ENCODE measurements at regions not wholly inside any gene's neighbourhood (a gene's known extent, or its start where the extent isn't known, plus 50 kb on each side); places are given as distances from the start of the nearest gene placed in this dataset.

- DNase-seq: no peak
Measured at GRCh38 chr13:65064967-65065366, 2165.2 kb downstream of the PCDH9 start.

GRCh38 chr13:65063753-65064152 lies 2166.4 kb downstream of the PCDH9 start:
- no peak for DNase-seq

GRCh38 chr13:65057986-65058385 lies 2172.2 kb downstream of the PCDH9 start:
- DNase-seq: no peak

- DNase-seq: no peak
Measured at GRCh38 chr13:65054277-65054676, 2175.9 kb downstream of the PCDH9 start.

DNA sequence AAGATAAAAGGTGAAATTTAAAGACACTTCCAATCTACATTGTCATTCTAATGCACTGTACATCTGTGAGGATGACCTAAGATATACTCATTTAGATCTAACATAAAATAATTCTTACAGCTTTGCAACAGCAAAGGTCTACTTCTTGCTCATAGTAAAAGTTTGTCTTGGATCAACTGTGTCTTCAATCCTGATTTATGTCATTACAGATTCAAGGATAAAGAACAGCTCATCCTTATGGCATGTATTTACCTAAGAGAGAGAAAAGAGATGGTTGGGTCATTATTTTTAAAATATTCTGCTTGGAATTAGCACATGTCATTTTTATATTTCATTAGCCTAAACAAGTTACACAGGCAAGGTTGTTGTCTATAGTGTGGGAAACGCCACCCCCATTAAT lies 2193.1 kb downstream of the PCDH9 start:
- no peak for DNase-seq

GRCh38 chr13:65035302-65035701 lies 2194.8 kb downstream of the PCDH9 start:
- no peak for DNase-seq

- no peak for DNase-seq
Measured at GRCh38 chr13:65034266-65034665, 2195.9 kb downstream of the PCDH9 start.

GRCh38 chr13:65032825-65033224 lies 2197.3 kb downstream of the PCDH9 start:
- DNase-seq: no peak

DNA sequence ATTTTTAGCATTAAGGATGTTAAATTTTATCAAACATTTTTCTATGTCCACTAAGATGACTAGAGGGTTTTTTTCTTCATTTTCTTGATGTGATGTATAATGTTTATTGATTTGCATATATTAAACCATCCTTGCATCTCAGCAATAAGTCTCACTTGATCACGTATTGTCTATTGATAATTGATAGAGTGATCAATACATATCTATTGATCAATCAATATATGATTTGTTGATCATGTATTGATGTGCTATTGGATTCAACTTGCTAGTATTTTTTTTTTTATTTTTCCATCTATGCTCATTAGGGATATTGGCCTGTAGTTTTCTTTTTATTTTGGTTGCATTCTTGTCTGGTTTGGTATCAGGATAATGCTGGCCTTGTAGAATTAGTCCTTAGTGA lies 2202.0 kb downstream of the PCDH9 start:
- no peak for DNase-seq

DNA sequence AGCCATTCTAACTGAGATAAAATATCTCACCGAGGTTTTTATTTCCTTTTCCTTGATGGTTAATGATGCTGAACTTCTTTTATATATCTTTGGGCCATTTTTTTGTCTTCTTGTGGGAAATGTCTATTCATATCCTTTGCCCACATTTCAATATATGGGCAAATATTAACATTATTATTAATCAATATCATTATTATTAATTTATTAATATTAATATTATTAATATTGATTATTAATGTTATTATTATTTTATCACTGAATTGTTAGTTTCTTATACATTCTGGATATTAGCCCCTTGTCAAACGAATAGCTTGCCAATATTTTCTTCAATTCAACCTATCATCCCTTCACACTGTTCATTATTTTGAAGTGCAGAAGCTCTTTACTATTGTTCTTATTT lies 2203.6 kb downstream of the PCDH9 start:
- DNase-seq: no peak

DNA sequence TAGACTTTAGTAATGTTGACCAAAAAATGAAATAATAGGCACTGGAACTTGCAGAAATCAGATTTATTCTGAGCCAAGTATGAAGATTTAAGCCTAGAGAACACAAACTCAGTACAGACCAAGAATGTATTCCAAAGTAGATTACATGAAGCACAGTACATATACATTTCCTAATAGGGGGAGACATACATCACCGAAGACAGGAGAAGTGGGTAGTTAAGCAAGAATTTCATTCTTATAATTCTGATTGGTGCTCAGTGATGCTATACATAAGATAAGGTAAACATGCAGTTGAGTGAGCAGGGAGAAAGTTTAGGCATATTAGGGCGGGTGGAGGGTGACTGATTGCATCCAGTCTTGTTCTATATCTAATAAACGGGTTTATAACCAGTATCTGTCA lies 2218.8 kb downstream of the PCDH9 start:
- DNase-seq: no peak

- DNase-seq: no peak
Measured at GRCh38 chr13:64997438-64997837, 2232.7 kb downstream of the PCDH9 start.

DNA sequence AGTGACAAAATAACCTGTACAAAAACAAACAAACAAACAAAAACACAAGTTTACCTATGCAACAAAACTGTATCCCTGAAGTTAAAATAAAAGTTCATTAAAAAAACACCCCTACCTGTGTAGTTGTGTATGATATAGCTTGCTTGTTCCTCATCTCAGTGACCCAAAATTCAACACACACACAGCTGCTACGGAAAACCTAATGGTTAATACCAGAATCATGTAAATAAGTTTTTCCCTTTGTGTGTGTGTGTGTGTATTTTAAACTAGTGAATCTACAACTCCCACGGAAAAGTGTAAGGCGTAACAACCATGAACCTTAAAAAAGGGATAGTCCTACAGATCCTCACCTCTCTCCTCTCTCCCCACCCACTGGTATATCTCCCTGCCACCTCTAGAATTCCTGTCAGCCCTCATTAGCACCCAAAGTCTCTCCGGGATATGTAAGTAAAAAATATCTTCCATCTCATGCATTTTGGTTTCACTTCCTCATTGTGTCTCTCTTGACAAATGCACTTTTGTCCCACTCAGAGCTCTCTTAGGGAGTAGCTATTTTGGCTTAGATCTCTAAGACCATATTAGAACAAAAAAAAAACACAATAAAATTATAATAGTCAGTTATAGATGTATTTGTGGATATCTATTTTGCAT lies 2236.5 kb downstream of the PCDH9 start:
- DNase-seq: no peak

DNA sequence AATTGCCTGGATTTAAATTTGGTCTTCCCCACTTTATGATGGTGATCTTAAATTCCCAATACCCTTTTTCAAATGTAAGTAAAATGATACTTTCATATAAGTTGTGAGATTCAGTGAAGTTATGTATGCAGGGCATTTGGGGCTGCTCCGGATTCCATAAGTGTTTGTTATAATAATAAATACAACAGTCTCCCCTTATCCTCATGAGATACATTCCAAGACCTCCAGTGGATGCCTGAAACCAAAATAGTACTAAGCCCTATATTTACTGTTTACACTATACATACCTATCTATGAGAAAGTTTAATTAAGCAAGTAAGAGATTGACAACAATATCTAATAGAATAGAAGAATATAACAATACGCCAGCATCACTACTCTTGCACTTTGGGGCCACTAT lies 2237.8 kb downstream of the PCDH9 start:
- DNase-seq: no peak

- no peak for DNase-seq
Measured at GRCh38 chr13:64985075-64985474, 2245.1 kb downstream of the PCDH9 start.

DNA sequence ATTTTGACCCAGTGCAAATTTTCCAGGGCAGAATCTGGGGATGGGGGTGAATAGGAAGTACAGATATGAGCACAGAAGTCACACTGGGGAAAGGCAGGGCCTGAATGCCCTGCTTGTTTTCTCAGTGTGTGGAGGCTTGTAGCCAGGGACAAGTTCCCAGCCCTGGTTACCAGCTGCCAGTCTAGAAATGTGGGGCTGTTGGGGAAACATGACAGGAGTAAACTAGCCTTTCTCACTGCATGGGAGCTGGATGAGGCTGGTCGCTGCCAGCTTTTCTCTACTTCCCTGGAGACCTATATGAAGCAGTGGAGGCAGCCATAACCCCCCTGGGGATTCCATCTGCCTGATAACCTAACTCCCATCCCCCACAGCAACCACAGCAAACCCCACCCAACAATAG lies 2267.7 kb downstream of the PCDH9 start:
- no peak for DNase-seq

DNA sequence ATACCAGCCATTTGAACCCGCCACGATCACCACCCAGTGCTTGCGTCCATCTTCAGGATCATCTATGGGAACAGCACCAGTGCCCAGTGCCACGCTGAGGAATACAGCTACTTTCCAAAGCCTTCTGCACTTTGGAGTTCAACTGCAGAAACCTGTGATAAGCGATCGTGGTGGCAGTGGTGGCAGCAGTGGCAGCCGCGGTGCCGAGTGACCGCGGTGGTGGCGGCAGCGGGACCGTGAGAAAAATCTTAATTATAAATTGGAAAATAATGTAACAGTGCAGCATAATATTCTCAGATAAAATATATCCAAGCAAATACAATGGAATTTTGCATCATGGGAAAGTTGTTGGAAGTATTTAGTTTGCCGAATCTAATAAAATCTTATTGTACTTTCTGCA lies 2270.9 kb downstream of the PCDH9 start:
- no peak for DNase-seq

DNA sequence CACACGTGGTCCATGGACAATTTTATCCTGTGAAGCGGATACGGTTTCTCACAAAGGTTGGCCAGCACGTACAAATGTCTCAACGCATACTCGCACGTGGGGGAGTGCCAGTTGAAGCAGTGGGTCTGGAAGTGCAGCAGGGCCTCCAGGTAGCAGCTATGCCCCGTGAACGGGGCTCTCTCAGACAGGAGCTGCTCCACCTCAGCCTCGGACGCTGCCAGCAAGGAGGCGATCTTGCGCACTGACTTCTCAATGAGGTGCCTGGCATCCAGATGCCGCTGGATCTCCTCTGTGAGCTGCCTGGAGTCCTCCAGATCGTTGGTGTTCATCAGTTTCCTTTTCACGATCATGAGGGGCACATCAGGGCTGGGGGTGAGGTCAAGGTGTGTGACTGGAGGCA lies 2272.0 kb downstream of the PCDH9 start:
- no peak for DNase-seq

DNA sequence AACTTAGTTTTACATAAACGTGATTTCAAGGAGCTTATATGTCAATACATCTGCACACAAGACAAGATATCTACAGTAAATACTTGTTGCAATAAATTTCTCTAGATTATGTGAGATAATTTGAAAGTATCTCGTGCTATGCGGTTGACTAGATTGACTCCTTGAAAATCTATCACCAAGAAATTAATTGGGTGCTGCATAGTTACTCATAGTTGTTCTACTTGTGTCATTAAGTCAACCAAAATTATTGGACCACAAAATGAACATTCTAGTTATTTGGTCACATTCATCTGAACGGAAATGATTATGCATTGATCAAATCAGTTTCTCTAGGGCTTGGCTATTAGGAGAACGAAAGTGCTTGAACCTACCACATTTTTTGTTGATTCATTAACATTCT lies 2291.5 kb downstream of the PCDH9 start:
- no peak for DNase-seq

GRCh38 chr13:64937302-64937701 lies 2292.8 kb downstream of the PCDH9 start:
- DNase-seq: no peak

- DNase-seq: no peak
Measured at GRCh38 chr13:64936879-64937278, 2293.3 kb downstream of the PCDH9 start.

DNA sequence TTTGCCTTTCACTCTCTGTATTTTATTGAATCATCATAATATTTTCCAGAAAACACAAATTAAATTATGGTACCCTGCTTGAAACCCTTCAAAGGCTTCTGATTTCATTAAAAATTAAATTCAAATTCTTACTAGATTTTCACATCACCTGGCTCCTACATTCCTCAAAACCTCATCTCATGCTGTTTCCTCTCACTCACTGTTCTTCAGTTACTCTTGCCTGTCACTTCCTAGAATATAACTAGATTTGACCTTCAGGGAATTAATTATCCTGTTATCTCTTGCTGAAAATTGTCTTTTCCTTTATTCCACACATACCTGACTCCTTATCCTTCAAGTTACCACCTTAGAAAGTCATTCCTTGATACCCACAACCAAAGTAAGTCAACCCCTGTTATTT lies 2294.7 kb downstream of the PCDH9 start:
- DNase-seq: no peak

- no peak for DNase-seq
Measured at GRCh38 chr13:64934569-64935362, 2295.4 kb downstream of the PCDH9 start.

Measured in amygdala (tissue), 56 donors.